WTC11 (cell line): ENCODE measurements at regions not wholly inside any gene's neighbourhood (a gene's known extent, or its start where the extent isn't known, plus 50 kb on each side); places are given as distances from the start of the nearest gene placed in this dataset.

ENCODE experiments used
- ATAC-seq: fragments of 200-7000 bp; cut with Tn5 transposase; 2 replicates; pipeline ENCODE4 v1.10.0; 2021; ENCODE audit warnings: mild to moderate bottlenecking, moderate library complexity
- CTCF ChIA-PET: fragments of 300-600 bp; sonication (Branson Sonifier 250); formaldehyde crosslinking; loops from one replicate; lab custom pipeline; 2021; ENCODE audit warnings: antibody characterized with exemption; lab: Charles Lee
- POLR2A ChIA-PET: fragments of 350-600 bp; sonication (Branson Sonifier 250); formaldehyde crosslinking; loops from one replicate; lab custom pipeline; 2021; ENCODE audit warnings: antibody characterized with exemption; lab: Charles Lee
- DNase-seq: peaks from one replicate; pipeline ENCODE4 v3.0.0; 2021; ENCODE audit warnings: low spot score
- H3K27ac Mint-ChIP-seq: 2 replicates; pipeline ENCODE4 v1.8.0; 2021; ENCODE audit warnings: mixed read lengths
- H3K27me3 Mint-ChIP-seq: 2 replicates; pipeline ENCODE4 v1.8.0; 2021; ENCODE audit warnings: low read depth, mild to moderate bottlenecking, moderate library complexity, mixed read lengths
- H3K36me3 Mint-ChIP-seq: 2 replicates; pipeline ENCODE4 v1.8.0; 2021; ENCODE audit warnings: mixed read lengths
- H3K4me1 Mint-ChIP-seq: 2 replicates; pipeline ENCODE4 v1.8.0; 2022; ENCODE audit warnings: mixed read lengths
- H3K4me3 Mint-ChIP-seq: 2 replicates; pipeline ENCODE4 v1.8.0; 2021; ENCODE audit warnings: mild to moderate bottlenecking, moderate library complexity, mixed read lengths
- H3K9me3 Mint-ChIP-seq: 2 replicates; pipeline ENCODE4 v1.8.0; 2021; ENCODE audit warnings: mixed read lengths
- AFF4 ChIP-seq: sonication (generic); formaldehyde crosslinking; IDR thresholded peaks from 2 replicates; pipeline ENCODE4 v1.8.1; 2023; ENCODE audit warnings: mild to moderate bottlenecking, missing genetic modification reagents, borderline replicate concordance
- ATF2 ChIP-seq: sonication (generic); formaldehyde crosslinking; IDR thresholded peaks from 2 replicates; pipeline ENCODE4 v1.8.1; 2022; ENCODE audit warnings: low read depth, missing genetic modification reagents, borderline replicate concordance
- ATF3 ChIP-seq: sonication (generic); formaldehyde crosslinking; conservative IDR thresholded peaks from 2 replicates; pipeline ENCODE4 v1.8.1; 2022; ENCODE audit warnings: mild to moderate bottlenecking, missing genetic modification reagents
- CDX4 ChIP-seq: fragments of 250-450 bp; sonication (Bioruptor Pico); IDR thresholded peaks from 2 replicates; pipeline ENCODE4 v1.9.0; 2021; ENCODE audit warnings: moderate library complexity, mild to moderate bottlenecking, inconsistent platforms, borderline replicate concordance
- CTCF ChIP-seq: fragments of 200-600 bp; IDR thresholded peaks from 2 replicates; pipeline ENCODE4 v1.8.0; 2022; ENCODE audit warnings: antibody characterized with exemption
- E2F5 ChIP-seq: sonication (generic); formaldehyde crosslinking; IDR thresholded peaks from 2 replicates; pipeline ENCODE4 v1.8.1; 2022; ENCODE audit warnings: mild to moderate bottlenecking, moderate library complexity, missing genetic modification reagents
- EMX1 ChIP-seq: fragments of 250-450 bp; sonication (Bioruptor Pico); IDR thresholded peaks from 2 replicates; pipeline ENCODE4 v1.8.0; 2021; ENCODE audit warnings: mild to moderate bottlenecking
- ESRRA ChIP-seq: sonication (generic); formaldehyde crosslinking; IDR thresholded peaks from 2 replicates; pipeline ENCODE4 v1.8.1; 2022; ENCODE audit warnings: mild to moderate bottlenecking, missing genetic modification reagents, borderline replicate concordance
- FOXJ3 ChIP-seq: sonication (generic); formaldehyde crosslinking; IDR thresholded peaks from 2 replicates; pipeline ENCODE4 v1.9.0; 2021; ENCODE audit warnings: missing genetic modification reagents, mild to moderate bottlenecking, borderline replicate concordance
- FOXP1 ChIP-seq: sonication (generic); formaldehyde crosslinking; IDR thresholded peaks from 2 replicates; pipeline ENCODE4 v1.8.0; 2022; ENCODE audit warnings: missing genetic modification reagents, mild to moderate bottlenecking, moderate library complexity, borderline replicate concordance
- GTF2I ChIP-seq: fragments of 250-450 bp; sonication (Bioruptor Pico); conservative IDR thresholded peaks from 2 replicates; pipeline ENCODE4 v1.4.0; 2021; ENCODE audit warnings: mild to moderate bottlenecking
- IRF2 ChIP-seq: sonication (generic); formaldehyde crosslinking; IDR thresholded peaks from 2 replicates; pipeline ENCODE4 v1.8.0; 2022; ENCODE audit warnings: low read depth, missing genetic modification reagents, borderline replicate concordance
- MAX ChIP-seq: sonication (generic); formaldehyde crosslinking; IDR thresholded peaks from 2 replicates; pipeline ENCODE4 v1.8.0; 2022; ENCODE audit warnings: mild to moderate bottlenecking, missing genetic modification reagents
- MLX ChIP-seq: sonication (generic); formaldehyde crosslinking; IDR thresholded peaks from 2 replicates; pipeline ENCODE4 v1.8.1; 2023; ENCODE audit warnings: mild to moderate bottlenecking, missing genetic modification reagents, moderate library complexity
- SMAD3 ChIP-seq: sonication (generic); formaldehyde crosslinking; IDR thresholded peaks from 2 replicates; pipeline ENCODE4 v1.8.0; 2022; ENCODE audit warnings: missing genetic modification reagents, mild to moderate bottlenecking, borderline replicate concordance
- SP1 ChIP-seq: sonication (generic); formaldehyde crosslinking; conservative IDR thresholded peaks from 2 replicates; pipeline ENCODE4 v1.8.1; 2022; ENCODE audit warnings: missing genetic modification reagents
- TCF7 ChIP-seq: sonication (generic); formaldehyde crosslinking; IDR thresholded peaks from 2 replicates; pipeline ENCODE4 v1.8.0; 2022; ENCODE audit warnings: mild to moderate bottlenecking, low read depth, missing genetic modification reagents, moderate library complexity
- ZMAT4 ChIP-seq: fragments of 250-450 bp; sonication (Bioruptor Pico); IDR thresholded peaks from 2 replicates; pipeline ENCODE4 v1.9.0; 2021; ENCODE audit warnings: mild to moderate bottlenecking
- ZNF532 ChIP-seq: fragments of 250-450 bp; sonication (Bioruptor Pico); IDR thresholded peaks from 2 replicates; pipeline ENCODE4 v1.9.0; 2021; ENCODE audit warnings: mild to moderate bottlenecking, borderline replicate concordance

- TF ChIP-seq GTF2I (CRISPR knock-in tag) (no peak), CDX4 (CRISPR knock-in tag) (no peak), ZNF532 (CRISPR knock-in tag) (no peak), MAX (no peak), SP1 (CRISPR knock-in tag) (no peak), EMX1 (no peak), TCF7 (CRISPR knock-in tag) (no peak), FOXP1 (no peak), CTCF (no peak), MLX (CRISPR knock-in tag) (no peak), IRF2 (CRISPR knock-in tag) (no peak)
- Mint-ChIP-seq H3K36me3 (no peaks in the 10 kb centered on the region), H3K9me3 (no peaks in the 10 kb centered on the region; the same call in 1 of the 2 replicates), H3K4me3 (no peak overlapping the region), H3K4me1 (peaks cover 6% of the 10 kb centered on the region), H3K27me3 (no peaks in the 10 kb centered on the region), H3K27ac (no peak overlapping the region)
- ATAC-seq (no peak), DNase-seq (no peak)
- POLR2A ChIA-PET = no interaction called here
- CTCF ChIA-PET = no interaction called here
These were observed 666.9 kb downstream of the NYAP2 start for GRCh38 chr2:226066391-226066790.

- H3K9me3 Mint-ChIP-seq = no peaks in the 10 kb centered on the region
- no peak overlapping the region for H3K4me3 Mint-ChIP-seq
- ChIA-PET POLR2A (no interaction called here), CTCF (no interaction called here)
- peaks cover 6% of the 10 kb centered on the region for H3K4me1 Mint-ChIP-seq
- no peak for DNase-seq
- no peak for ATAC-seq
- no peaks in the 10 kb centered on the region for H3K36me3 Mint-ChIP-seq
- no peaks in the 10 kb centered on the region for H3K27me3 Mint-ChIP-seq
- no peak overlapping the region for H3K27ac Mint-ChIP-seq
- TF ChIP-seq AFF4 (CRISPR knock-in tag) (no peak), EMX1 (no peak), ZMAT4 (CRISPR knock-in tag) (no peak), FOXJ3 (CRISPR knock-in tag) (no peak), ATF2 (no peak), TCF7 (CRISPR knock-in tag) (no peak), E2F5 (CRISPR knock-in tag) (no peak), ESRRA (no peak), ATF3 (CRISPR knock-in tag) (no peak), SMAD3 (CRISPR knock-in tag) (no peak), SP1 (CRISPR knock-in tag) (no peak)
These were observed 665.5 kb downstream of the NYAP2 start for GRCh38 chr2:226064932-226065570.
